Fibroblast of lung (primary cell): ENCODE measurements at regions not wholly inside any gene's neighbourhood (a gene's known extent, or its start where the extent isn't known, plus 50 kb on each side); places are given as distances from the start of the nearest gene placed in this dataset.

Experiments
- EZH2 ChIP-seq: IDR thresholded peaks from 2 replicates; pipeline ENCODE4 v1.5.1; 2012; ENCODE audit warnings: low read length, control low read depth, mild to moderate bottlenecking; ENCODE audit errors: missing control alignments
- TF ChIP-seq, protein P1 (sequence below), 2 donors: IDR thresholded peaks in 1 of 2; conservative IDR thresholded peaks in 1 of 2; 1 replicate in 1 of 2; 2 replicates in 1 of 2; pipeline ENCODE4 v1.5.1; 2011 to 2012; ENCODE audit warnings: low read length in 2 of 2, control low read depth in 1 of 2, inconsistent platforms in 1 of 2, low read depth in 1 of 2, mild to moderate bottlenecking in 1 of 2

DNA sequence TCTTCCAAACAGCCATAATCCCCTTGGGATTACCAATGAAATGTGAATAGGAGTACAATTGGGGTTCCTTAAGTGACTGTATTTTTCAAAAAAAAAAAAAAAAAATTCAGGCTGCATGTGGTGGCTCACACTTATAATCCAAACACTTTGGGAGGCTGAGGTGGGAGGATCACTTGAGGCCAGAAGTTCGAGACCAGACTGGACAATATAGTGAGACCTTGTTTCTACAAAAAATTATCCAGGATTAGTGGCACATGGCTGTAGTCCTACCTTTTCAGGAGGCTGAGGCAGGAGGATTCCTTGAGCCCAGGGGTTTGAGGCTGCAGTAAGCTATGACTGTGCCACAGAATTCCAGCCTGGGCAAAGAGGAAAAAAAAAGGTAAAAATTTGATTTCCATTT, 189.6 kb upstream of the GATA6 start:
- TF ChIP-seq, protein P1, sequence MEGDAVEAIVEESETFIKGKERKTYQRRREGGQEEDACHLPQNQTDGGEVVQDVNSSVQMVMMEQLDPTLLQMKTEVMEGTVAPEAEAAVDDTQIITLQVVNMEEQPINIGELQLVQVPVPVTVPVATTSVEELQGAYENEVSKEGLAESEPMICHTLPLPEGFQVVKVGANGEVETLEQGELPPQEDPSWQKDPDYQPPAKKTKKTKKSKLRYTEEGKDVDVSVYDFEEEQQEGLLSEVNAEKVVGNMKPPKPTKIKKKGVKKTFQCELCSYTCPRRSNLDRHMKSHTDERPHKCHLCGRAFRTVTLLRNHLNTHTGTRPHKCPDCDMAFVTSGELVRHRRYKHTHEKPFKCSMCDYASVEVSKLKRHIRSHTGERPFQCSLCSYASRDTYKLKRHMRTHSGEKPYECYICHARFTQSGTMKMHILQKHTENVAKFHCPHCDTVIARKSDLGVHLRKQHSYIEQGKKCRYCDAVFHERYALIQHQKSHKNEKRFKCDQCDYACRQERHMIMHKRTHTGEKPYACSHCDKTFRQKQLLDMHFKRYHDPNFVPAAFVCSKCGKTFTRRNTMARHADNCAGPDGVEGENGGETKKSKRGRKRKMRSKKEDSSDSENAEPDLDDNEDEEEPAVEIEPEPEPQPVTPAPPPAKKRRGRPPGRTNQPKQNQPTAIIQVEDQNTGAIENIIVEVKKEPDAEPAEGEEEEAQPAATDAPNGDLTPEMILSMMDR (conservative IDR thresholded peaks at IDR 0.05 in 1 of 2, IDR thresholded peaks at IDR 0.05 in 1 of 2; ENCODE audit: low read depth in 1 of 2, low read length in 2 of 2): no peak
- no peak for TF ChIP-seq EZH2
